ENCODE measurements at regions not wholly inside any gene's neighbourhood (a gene's known extent, or its start where the extent isn't known, plus 50 kb on each side); places are given as distances from the start of the nearest gene placed in this dataset.

- TF ChIP-seq POLR2AphosphoS5 (IDR thresholded peaks at IDR 0.05) (no peak), POLR2A (IDR thresholded peaks at IDR 0.05) (no peak), CTCF (IDR thresholded peaks at IDR 0.05 in 8 of 11, conservative IDR thresholded peaks at IDR 0.05 in 3 of 11) (peak in 7 of 11 experiments; percentile 17 to 42 (median 26))
- DNase-seq, result no peak
These were observed 147.8 kb downstream of the TMEM18 start for GRCh38 chr2:529424-529823.

GRCh38 chr2:527581-527980 lies 149.6 kb downstream of the TMEM18 start:
- DNase-seq, result no peak
- H3K9me3 ChIP-seq, result peaks cover 0 to 37% (median 29%) of the 10 kb centered on the region in 8 donors
- no peak overlapping the region for H3K27ac ChIP-seq
- no peak overlapping the region for H3K4me3 ChIP-seq
- intact Hi-C loops (cut with DNase I; ENCODE audit: low total_unique reads), result no loop called here
- TF ChIP-seq POLR2A (IDR thresholded peaks at IDR 0.05) (no peak), CTCF (IDR thresholded peaks at IDR 0.05 in 8 of 11, conservative IDR thresholded peaks at IDR 0.05 in 3 of 11) (no peak), POLR2AphosphoS5 (IDR thresholded peaks at IDR 0.05) (no peak)
- H3K36me3 ChIP-seq, result no peaks in the 10 kb centered on the region
- no peaks in the 10 kb centered on the region for H3K4me1 ChIP-seq
- WGBS, 5 donors, result 78 to 88% (median 80%) methylated on average over 12 of the region's 12 CpGs
- peaks cover 0 to 7% (median 0%) of the 10 kb centered on the region in 7 donors for H3K27me3 ChIP-seq (replicated peaks in 1 of 7)

More at GRCh38 chr2:529424-529823, 147.8 kb downstream of the TMEM18 start:
- H3K27ac ChIP-seq, result no peak overlapping the region
- peaks cover 0 to 7% (median 0%) of the 10 kb centered on the region in 7 donors for H3K27me3 ChIP-seq (replicated peaks in 1 of 7)
- H3K36me3 ChIP-seq, result no peaks in the 10 kb centered on the region
- no peak overlapping the region for H3K4me3 ChIP-seq
- H3K9me3 ChIP-seq, result peaks cover 0 to 49% (median 38%) of the 10 kb centered on the region in 8 donors
- H3K4me1 ChIP-seq, result no peaks in the 10 kb centered on the region
- WGBS, 5 donors, result 0 to 4% (median 1%) methylated on average over 2 of the region's 2 CpGs
- intact Hi-C loops (cut with DNase I; ENCODE audit: low total_unique reads), result no loop called here

- H3K4me1 ChIP-seq, result no peaks in the 10 kb centered on the region
- intact Hi-C loops (cut with DNase I; ENCODE audit: low total_unique reads), result no loop called here
- no peak for DNase-seq
- H3K9me3 ChIP-seq, result peaks cover 0 to 30% (median 22%) of the 10 kb centered on the region in 8 donors
- H3K36me3 ChIP-seq, result no peaks in the 10 kb centered on the region
- WGBS, 5 donors, result 91 to 98% (median 93%) methylated on average over 5 of the region's 5 CpGs
- H3K27me3 ChIP-seq (replicated peaks in 1 of 7), result peaks cover 0 to 7% (median 0%) of the 10 kb centered on the region in 7 donors
- H3K4me3 ChIP-seq, result no peak overlapping the region
- H3K27ac ChIP-seq, result no peak overlapping the region
- TF ChIP-seq CTCF (IDR thresholded peaks at IDR 0.05 in 8 of 11, conservative IDR thresholded peaks at IDR 0.05 in 3 of 11) (no peak), POLR2A (IDR thresholded peaks at IDR 0.05) (no peak), POLR2AphosphoS5 (IDR thresholded peaks at IDR 0.05) (no peak)
These were observed 150.3 kb downstream of the TMEM18 start for GRCh38 chr2:526918-527317.

GRCh38 chr2:525611-526010 lies 151.6 kb downstream of the TMEM18 start:
- H3K4me1 ChIP-seq, result no peaks in the 10 kb centered on the region
- no peak for DNase-seq
- intact Hi-C loops (cut with DNase I; ENCODE audit: low total_unique reads), result no loop called here
- peaks cover 0 to 7% (median 0%) of the 10 kb centered on the region in 7 donors for H3K27me3 ChIP-seq (replicated peaks in 1 of 7)
- TF ChIP-seq POLR2AphosphoS5 (IDR thresholded peaks at IDR 0.05) (no peak), POLR2A (IDR thresholded peaks at IDR 0.05) (no peak)
- H3K9me3 ChIP-seq, result peaks cover 0 to 17% (median 13%) of the 10 kb centered on the region in 8 donors
- no peak overlapping the region for H3K27ac ChIP-seq
- WGBS, 5 donors, result 91 to 95% (median 93%) methylated on average over 10 of the region's 10 CpGs
- no peaks in the 10 kb centered on the region for H3K36me3 ChIP-seq
- H3K4me3 ChIP-seq, result no peak overlapping the region

GRCh38 chr2:525021-525420 lies 152.2 kb downstream of the TMEM18 start:
- no peaks in the 10 kb centered on the region for H3K4me1 ChIP-seq
- H3K27me3 ChIP-seq (replicated peaks in 1 of 7), result peaks cover 0 to 7% (median 0%) of the 10 kb centered on the region in 7 donors
- no peak overlapping the region for H3K4me3 ChIP-seq
- H3K9me3 ChIP-seq, result peaks cover 0 to 11% (median 9%) of the 10 kb centered on the region in 8 donors
- TF ChIP-seq POLR2AphosphoS5 (IDR thresholded peaks at IDR 0.05) (no peak), CTCF (IDR thresholded peaks at IDR 0.05 in 8 of 11, conservative IDR thresholded peaks at IDR 0.05 in 3 of 11) (no peak), POLR2A (IDR thresholded peaks at IDR 0.05) (no peak)
- intact Hi-C loops (cut with DNase I; ENCODE audit: low total_unique reads), result no loop called here
- H3K36me3 ChIP-seq, result no peaks in the 10 kb centered on the region
- 83 to 89% (median 85%) methylated on average over 7 of the region's 7 CpGs for WGBS, 5 donors
- no peak overlapping the region for H3K27ac ChIP-seq
- DNase-seq, result no peak

All from spleen (tissue), 11 donors.